Hematopoietic multipotent progenitor cell treated with erythropoietin and hydrocortisone succinate and interleukin-3 and kit ligand, for 8 days (in vitro differentiated cells): ENCODE measurements at regions not wholly inside any gene's neighbourhood (a gene's known extent, or its start where the extent isn't known, plus 50 kb on each side); places are given as distances from the start of the nearest gene placed in this dataset.
"Not testable (repeated sequence)": the region's sequence is repeated elsewhere in the genome, so short reads cannot be mapped to it uniquely, and the experiment has no call there.

Experiments used
- DNase-seq: peaks from one replicate; pipeline ENCODE4 v3.0.0-alpha.2; 2015

DNA sequence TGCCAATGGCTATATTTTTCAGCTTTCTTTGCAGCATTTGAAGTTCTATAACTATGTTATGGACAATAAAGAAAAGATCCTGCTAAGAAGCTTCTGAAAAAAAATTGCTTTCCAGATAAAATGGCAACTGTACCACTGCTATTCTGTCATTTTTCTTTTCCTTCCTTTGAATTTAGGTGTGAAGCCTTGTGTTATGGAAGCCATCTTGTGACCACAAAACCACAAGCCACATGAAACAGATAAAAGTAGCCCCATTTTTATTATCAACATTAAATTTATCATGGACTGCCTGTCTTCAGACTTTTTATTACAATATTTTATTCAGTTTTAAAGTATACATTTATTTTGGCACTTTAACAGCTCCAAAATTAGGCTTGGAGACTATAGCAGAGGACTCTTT, 289.9 kb upstream of the ACTBL2 start:
- DNase-seq, result peak; percentile 53

DNA sequence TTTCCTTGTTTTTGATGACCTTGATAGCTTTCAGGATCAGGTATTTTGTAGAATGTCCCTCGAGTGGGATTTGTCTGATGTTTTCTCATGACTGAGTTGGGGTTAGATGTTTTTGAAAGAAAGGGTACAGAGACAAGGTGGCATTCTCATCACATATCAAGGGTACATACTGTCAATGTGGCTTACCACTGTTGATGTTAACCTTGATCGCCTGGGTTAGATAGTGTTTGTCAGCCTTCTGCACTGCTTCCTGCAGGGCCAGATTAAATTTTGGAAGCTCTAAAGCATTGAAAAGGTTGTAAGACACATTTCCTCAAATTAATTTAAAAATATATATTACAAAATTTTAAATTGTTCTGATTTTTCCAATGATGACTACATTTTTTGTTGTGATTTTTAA, 287.4 kb upstream of the ACTBL2 start:
- no peak for DNase-seq

DNA sequence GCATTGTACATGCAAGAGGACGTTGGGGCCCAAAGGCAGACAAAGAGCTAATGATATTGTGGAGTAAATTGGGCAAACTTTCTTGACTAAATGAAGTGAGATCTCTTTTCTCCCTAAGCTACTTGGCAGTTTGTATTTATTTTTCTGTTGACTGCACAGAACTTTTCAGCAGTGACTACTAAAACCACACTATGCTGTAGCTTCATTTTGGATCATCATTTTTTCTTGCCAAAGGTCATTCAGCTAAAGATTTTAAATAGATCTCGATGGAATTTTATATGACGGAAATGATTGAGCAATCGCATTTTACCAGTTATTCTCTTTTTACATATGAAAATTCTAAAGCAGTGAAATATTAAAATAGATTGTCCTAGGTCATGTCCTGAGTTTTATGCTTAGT, 286.1 kb upstream of the ACTBL2 start:
- no peak for DNase-seq

DNA sequence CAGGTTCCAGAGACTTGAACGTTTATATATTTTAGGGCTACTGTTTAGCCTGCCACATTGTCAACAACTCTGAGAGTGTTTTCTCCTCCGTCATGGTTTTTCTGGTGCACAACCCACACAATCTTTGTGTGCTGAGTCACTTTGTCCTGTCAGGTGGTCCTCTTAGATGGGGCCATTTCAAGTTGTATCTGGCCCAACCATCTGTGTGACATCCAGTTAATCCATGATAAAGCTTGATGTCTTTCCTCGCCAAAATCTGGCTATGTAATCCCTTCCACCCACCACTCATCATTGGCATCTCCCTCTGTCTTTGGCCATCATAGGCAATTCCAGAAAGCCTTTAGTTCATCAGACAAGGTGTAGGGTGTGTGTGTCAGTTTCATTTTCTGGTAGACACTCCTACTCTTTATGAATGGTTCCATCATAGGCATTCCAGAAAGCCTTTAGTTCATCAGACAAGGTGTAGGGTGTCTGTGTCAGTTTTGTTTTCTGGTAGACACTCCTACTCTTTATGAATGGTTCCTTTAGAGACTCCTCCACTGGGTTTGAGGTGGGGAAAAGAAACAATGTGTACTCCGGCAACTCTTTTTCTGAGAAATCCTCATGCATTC, 282.0 kb upstream of the ACTBL2 start:
- no peak for DNase-seq

DNA sequence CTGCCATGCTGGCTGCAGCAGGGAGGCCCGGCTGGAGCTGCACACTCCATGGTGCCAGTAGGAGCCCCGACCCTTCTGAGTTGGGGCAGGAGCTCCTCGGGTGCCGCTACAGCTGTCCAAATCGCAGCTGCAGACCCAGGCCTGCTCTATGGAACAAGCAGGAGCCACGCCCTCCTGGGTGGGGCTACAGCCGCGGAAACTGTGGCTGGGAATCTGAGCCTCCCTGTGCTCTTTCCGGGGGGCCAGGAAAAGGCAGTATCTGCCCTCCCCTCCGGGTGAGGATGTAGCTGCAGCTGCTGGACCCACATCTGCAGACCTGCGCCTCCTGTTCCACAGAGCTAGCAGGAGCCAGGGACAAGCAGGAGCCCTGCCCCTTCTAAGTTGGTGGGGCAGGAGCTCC, 278.9 kb upstream of the ACTBL2 start:
- no peak for DNase-seq

DNA sequence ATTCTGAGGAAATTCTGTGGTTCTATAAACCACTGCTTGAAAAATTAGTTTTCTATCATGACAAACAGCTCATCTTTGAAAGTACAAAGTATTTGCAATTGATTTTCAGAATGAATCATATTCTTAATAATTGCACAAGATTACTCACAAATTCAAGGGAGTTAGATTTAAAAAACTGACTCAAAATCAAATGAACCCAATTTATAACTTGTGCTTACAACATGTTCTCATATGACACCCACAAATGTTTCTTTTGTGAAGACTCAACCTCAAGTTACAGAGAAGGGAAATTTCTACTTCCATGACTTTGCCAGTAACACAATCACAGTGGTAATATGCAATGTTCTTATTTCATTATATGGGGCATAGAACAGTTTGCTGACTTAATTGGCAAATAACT, 272.0 kb upstream of the ACTBL2 start:
- no peak for DNase-seq

DNA sequence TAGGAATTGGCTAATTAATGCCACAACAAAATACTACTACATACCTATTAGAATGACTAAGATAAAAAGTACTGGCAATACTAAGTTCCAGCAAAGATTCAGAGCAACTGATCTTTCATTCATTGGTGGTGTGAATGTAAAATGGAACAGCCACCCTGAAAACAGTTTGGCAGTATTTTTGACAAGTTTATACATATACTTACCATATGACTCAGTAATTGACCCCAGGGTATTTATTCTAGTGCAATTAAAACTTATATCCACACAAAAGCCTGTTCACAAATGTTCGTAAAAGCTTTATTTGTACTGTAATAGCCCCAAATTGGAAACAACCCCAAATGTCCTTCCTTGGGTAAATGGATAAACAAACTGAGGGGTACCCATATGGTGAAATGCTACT, 270.8 kb upstream of the ACTBL2 start:
- no peak for DNase-seq

DNA sequence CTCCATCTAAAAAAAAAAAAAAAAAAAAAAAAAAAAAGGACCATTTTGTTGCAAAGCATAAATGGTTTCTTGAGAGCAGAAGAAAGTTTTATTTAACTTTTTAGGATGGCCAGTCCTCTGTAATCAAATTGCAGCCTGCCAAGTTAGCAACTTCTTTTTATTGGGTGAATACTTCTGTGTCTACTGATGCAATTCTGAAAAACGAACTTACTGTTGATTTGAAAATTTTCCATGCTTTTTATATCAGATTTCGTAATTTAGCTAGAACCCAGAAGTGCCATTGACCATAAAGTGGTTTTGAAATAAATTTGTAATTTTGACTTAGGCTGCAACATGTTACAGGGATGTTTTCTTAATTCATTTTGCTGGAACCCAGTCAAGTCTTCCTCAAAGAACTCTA, 269.1 kb upstream of the ACTBL2 start:
- DNase-seq, result no peak

DNA sequence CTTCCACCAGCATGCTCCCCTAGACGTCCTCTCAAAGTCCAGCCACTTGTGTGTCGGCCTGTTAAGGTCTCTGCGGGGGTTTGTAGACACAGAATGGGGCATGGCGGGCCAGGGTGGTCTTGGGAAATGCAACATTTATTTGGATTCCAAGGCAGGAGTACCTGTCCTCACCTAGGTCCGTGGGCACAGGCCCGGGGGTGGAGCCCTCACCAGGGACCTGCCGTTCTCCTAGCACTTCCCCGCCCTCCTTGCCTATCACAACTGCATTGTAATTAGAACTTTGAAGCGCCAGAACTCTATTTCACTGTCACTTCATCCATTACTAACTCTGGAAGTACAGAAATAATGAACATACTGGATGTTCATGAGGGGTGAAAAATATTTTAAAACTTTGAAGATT, 268.3 kb upstream of the ACTBL2 start:
- DNase-seq, result no peak

DNA sequence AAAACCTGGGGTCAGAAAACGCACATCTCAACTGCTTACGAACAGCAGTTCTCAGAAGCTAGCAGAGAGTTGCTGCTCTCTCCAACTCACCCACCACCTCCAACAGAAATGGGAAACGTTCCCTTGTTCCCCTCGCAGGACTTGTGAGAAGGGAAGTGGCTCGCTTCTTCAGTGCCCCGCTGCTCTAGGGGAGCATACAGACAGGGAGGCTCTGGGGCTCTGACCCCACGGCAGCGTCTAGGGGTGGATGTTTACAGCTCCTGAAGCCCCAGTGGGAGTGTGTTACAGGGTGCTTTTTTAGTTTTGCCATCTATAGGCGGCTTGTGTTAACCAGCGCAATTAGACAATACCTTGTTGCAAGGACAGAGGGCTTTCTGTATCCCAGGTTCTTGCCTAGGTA, 267.7 kb upstream of the ACTBL2 start:
- DNase-seq, result no peak

DNA sequence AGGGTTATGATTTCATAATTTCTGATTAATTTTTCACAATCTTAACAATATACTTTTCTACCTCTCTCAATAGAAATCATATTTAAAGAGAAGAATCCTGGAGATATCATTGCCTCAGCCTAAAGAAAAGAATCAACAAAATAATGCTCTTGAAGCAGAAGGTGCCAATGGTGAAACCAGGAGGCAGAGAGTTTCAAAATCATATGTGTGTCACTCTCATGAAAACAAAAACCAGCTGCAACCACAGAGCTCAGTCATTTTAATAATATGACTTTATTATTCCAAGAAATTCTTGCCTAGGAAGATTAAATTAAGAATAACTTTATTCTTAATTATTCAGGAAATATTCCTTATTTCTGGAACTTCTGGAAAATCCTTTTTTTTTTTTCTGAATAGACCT, 266.8 kb upstream of the ACTBL2 start:
- DNase-seq, result no peak

DNA sequence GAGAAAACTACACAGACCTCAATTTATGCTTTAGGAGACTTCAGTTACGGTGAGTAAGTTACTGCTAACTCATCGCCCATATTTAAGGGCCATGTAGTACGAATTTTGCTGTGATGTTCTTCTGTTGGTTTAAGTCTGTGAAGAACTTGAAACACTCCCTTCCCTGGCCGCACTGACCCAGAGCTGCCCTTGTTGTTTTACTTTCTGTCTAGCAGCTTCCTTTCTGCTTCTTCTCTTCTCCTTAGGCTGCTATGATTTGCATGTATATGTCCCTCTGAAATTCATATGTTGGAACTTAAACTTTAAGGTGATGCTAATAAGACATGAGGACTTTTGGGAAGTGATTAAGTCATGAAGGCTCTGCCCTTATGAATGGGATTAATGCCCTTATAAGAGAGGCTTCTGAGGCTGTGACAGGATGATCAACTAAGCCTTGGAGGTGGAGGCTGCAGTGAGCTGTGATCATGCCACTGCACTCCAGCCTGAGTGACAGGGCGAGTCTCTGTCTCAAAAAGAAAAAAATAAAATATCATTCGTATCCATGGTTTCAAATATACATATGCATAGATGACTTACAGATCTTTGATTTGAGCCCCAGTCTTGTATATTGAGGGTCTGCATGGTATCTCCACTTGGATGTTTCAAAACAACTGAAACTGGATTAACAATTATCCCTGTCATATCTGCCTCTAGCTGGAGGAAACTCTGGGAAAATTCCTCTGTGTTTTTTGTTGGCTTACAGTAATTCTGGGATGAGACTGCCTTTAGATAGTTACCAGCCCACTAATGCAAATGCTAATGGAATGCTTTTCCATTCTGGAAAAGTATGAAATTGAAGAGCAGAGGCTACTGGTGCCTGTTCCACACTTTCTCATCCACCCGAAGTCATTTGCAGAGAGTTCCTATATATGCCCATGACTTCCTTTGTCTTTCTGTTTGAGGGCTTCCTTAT, 263.4 kb upstream of the ACTBL2 start:
- DNase-seq, result no peak

DNA sequence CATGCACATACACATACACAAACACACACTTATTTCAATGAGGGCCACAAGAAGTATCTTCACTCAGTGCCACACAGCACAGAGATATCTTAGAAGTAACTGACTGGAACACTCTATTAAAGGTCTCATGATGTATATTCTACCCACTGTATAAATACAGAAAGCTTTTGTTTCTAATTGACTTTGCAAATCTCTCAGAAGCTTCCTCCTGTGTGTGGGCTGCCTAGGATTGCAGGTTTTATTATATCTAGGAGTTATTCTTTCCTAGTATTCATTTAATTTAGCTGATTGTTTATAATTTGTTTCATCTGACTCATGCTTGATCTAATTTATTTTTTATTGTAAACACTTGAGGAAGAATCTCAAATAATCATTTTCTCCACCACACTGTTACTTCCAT, 262.4 kb upstream of the ACTBL2 start:
- no peak for DNase-seq

DNA sequence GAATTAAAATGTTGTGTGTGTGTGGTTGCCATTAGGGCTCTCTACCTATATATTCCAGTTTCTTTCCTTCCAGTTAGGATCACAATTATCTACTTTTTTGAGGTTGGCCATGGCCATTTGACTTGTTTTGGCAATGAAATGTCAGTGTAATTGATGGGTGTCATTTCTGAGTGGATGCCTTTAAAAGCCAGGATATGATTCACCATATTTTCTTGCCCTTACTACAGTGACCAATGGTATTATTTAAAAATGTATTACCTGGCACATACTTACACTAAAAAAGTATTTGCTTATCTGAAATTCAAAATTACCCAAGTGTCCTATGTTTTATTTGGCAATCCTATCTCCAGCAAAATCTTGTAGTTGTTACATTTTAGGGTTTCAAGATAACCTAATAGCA, 258.7 kb upstream of the ACTBL2 start:
- no peak for DNase-seq

DNA sequence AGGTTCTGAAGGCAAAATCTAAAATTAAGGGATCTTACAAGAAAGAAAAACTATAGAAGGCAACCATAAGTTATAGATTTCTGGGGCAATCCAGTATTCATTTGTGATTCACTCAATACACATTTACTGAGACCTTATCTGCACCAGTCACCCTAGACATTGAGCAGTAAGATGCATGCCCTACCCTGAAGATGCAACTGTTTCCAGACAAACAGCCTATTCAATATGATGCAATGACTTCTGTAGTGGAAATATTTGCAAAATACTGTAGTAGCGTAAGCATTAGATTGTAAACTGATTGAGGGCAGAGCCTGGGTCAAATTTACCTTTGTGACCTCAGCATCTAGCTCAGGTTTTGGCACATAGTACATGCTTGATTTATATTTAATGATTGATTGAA, 256.2 kb upstream of the ACTBL2 start:
- no peak for DNase-seq

DNA sequence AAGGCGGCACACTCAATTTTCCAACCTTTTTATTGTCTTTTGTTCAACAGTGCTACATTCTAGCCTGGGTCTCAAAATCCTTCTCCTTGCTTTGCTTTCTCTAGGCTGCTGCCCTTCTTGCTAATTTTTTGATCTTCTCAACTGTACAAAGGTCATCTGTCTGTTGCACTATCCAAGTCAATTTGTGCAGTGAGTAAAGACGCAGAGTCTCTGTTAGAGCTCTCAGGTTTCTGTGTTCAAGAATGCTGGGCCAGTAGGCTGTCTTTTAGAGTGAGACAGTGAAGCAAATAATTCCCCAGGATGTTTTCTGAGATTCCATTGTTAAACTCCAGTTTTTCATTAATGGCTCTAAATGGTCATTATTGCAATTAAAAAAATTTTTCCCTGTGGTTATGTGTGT, 255.7 kb upstream of the ACTBL2 start:
- no peak for DNase-seq

DNA sequence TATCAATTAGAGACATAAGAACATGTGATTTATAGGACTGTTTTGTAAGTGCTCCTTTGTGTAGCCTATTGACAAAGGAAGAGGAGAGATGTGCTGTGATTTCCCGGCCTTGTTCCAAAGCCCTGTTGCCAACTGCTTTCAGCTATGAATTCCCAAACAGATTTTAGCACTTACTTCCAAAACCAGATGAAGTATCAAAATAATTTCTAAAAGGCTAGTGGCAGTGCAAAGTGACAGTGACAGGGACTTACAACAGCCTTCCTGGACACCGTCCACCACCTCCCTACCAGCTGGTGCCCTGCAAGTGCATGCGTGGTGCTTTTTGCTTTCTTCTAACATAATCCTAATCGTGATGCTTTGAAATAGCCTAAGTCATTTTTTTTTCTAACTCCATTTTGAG, 254.1 kb upstream of the ACTBL2 start:
- no peak for DNase-seq

DNA sequence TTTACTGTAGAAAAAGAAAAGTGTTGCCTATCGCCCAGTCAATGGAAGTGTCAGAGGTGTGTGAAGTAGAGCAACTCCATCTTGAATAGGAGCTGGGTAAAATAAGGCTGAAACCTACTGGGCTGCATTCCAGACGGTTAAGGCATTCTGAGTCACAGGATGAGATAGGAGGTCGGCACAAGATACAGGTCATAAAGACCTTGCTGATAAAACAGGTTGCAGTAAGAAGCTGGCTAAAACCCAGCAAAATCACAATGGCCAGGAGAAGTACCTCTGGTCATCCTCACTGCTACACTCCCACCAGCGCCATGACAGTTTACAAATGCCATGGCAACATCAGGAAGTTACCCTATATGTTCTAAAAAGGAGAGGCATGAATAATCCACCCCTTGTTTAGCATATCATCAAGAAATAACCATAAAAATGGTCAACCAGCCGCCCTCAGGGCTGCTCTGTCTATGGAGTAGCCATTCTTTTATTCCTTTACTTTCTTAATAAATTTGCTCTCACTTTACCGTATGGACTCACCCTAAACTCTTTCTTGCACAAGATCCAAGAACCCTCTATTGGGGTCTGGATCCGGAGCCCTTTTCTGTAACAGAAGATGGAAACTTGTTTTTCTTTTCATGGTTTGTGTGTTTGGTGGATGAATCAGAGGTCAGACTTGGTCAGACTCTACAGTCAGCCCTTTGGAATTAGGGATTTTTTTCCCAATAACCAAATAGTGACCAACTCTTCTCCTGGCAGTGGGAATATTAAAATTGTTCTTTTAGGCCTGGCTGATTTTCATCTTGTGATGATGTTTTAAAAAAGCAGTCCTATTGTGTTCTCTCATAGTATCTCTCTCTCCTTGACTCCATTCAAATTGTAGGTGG, 252.9 kb upstream of the ACTBL2 start:
- DNase-seq, result not testable (repeated sequence)

DNA sequence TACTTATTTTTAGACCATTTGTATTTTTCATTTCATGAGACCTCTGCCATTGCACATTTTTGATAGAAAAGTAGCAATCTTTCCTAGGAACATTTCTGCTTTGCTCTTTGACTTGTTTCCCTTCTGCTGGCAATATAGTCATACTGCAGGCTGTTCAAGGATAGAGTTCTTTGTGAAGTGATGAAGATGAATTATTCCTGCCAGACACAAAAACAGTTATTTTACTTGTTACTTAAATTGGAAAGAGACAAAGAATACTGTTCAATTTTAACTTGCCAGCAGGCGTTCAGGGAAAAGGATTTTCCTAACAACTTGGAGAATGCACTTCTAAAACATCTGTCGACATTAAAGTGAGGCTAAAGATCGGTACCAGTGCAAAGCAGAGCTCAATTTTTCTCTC, 251.7 kb upstream of the ACTBL2 start:
- DNase-seq, result no peak

DNA sequence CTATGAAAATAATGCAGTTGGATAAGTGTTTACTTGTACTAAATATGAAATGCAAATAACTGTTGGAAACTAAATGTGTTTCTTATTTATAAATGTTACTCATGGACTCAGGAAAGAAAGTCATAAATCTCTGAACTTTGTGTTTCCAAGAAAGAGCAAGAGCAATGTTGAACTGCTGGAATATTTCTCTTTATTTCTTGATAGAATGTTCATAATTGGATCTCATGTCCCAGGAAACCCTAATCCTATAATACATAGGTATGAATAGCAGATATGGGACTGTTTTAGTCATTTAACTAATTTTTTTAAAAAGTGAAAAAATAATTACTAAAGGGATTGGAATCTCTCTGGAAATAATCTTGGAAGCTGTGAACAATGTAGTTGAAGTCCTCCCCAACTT, 245.0 kb upstream of the ACTBL2 start:
- no peak for DNase-seq

DNA sequence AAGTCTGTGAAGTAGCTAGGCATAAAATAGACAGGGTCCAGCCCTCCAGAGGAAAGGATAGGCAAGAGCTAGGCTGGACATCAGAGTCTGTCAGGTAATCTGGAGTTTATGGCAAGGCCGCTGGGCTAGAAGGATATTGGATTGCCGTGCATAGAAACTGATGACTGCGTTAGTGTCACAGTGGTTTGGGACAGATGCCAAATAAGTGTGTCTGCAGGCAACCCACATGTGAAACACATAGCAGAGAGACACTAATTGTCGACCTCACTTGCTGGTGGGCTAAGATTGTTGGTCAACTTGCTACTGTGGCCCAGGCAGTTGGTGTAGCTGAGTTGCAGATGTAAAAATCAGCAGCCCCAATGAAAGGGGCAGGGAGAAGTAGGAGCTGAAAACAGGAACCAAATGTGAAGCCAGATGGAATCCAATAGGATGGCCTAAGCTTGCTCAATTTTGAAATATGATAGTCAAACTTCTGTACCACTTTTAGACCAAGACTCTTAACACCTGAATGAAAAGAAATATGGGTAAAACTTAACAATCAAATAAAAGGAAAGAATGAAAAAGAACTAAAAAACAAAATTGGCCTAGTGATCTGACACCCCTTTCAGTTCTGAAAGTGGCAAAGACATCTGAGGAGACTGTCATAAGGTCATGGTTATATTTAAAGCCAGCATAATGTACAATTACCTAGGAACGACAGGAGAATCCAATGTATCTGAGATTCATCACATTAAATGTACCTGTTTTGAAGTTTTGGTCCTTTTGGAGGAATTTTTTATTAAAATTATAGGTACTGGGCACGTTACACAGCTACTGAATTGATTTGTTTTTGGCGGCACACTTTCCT, 243.3 kb upstream of the ACTBL2 start:
- no peak for DNase-seq

DNA sequence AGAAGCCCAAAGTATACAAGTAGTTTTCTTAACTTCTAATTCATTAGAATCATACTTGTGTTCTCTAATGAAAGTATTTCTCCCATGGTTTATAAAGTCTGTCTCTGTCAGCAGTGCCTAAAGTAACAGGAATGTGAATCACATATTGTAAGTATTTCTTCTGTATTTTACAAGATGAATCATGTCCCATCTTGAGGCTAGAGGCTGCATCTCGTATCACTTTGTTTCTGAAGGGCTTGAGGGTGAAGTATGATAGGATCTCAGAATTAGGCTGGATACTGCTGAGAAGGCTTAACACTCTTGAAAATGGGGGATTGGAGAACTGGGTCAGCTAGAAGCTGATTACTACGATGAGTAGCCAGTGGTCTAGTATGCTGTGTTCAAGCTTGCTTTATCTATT, 242.2 kb upstream of the ACTBL2 start:
- no peak for DNase-seq

DNA sequence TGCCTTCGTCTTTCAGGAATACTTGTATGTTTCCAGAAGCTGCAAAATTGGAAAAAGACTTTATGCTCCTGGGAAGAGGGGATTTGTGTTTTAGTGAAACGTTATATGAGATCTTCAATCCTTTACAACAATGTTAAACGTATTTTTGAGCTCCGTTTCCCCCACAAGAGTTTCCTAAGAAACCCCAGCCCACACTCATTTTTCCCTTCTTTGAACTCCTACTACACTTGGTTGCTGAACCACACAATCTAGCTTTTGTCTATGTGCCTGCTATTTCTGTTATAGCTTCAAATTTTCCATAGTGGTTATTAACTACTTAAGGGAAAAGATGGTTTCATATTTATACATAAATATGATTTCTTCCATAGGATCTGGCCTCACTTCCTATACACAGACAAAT, 238.6 kb upstream of the ACTBL2 start:
- no peak for DNase-seq
